K562 (cell line): ENCODE measurements at regions not wholly inside any gene's neighbourhood (a gene's known extent, or its start where the extent isn't known, plus 50 kb on each side); places are given as distances from the start of the nearest gene placed in this dataset.

Source experiments
- ATAC-seq: fragments of 200-7000 bp; cut with Tn5 transposase; 3 replicates; pipeline ENCODE4 v1.9.1; 2020; ENCODE audit warnings: moderate library complexity
- BruUV-seq: library from RNA; stranded (reverse); fragments of 400-500 nt; replicated peaks from 2 replicates; lab custom pipeline; 2021; lab: Mats Ljungman, UMichigan
- CTCF ChIA-PET: fragments of 300-600 bp; formaldehyde crosslinking; extraction: SDS; loops from one replicate; lab custom pipeline; 2021; ENCODE audit warnings: low intra/inter-chr PET ratio; lab: Yijun Ruan, JAX
- POLR2A ChIA-PET: fragments of 300-600, 350-650 bp; sonication (Branson Sonifier 250); formaldehyde crosslinking; extraction: SDS; loops from one replicate; lab custom pipeline; 2021; ENCODE audit warnings: antibody characterized with exemption, inconsistent platforms; lab: Yijun Ruan, JAX
- DNase-seq, 4 experiments: peaks; one replicate each; pipeline versions ENCODE4 v3.0.0 to v3.0.0-alpha.2; 2011 to 2018; ENCODE audit warnings: low spot score in 3 of 4, mixed read lengths in 3 of 4; ENCODE audit errors: extremely low read depth in 1 of 4
- FAIRE-seq: peaks from 2 replicates; lab custom pipeline; 2011; peaks lifted over from hg19 to GRCh38; lab: Jason Lieb, UNC
- H2AFZ ChIP-seq: 2 replicates; pipeline ENCODE4 v1.6.0; 2011; ENCODE audit warnings: low read depth, low read length, control low read depth, inconsistent platforms
- H3K27ac ChIP-seq: fragments of 200-600 bp; 3 replicates; pipeline ENCODE4 v1.8.0; 2011; ENCODE audit warnings: low read depth, mild to moderate bottlenecking, control low read depth, inconsistent platforms, low read length, moderate library complexity, mixed read lengths; ENCODE audit errors: extremely low read depth
- H3K27me3 ChIP-seq, 2 experiments: fragments of 300-600 bp in 1 of 2; 2 replicates in 1 of 2; 3 replicates in 1 of 2; pipeline versions ENCODE4 v1.6.0 to v1.8.0; 2011; ENCODE audit warnings: inconsistent platforms in 2 of 2, low read length in 2 of 2, mild to moderate bottlenecking in 1 of 2, mixed read lengths in 1 of 2, moderate library complexity in 1 of 2; ENCODE audit not compliant: control insufficient read depth in 2 of 2, insufficient read depth in 2 of 2
- H3K36me3 ChIP-seq: fragments of 300-600 bp; 3 replicates; pipeline ENCODE4 v1.8.0; 2011; ENCODE audit warnings: mild to moderate bottlenecking, low read length, inconsistent platforms; ENCODE audit not compliant: control insufficient read depth, insufficient read depth
- H3K4me1 ChIP-seq, 2 experiments: fragments of 200-600 bp in 1 of 2; replicated peaks in 1 of 2; 2 replicates in 1 of 2; 3 replicates in 1 of 2; pipeline versions ENCODE4 v1.5.1 to v1.8.0; 2011; ENCODE audit warnings: inconsistent platforms in 2 of 2, low read length in 2 of 2, mild to moderate bottlenecking in 1 of 2, mixed read lengths in 1 of 2, moderate library complexity in 1 of 2; ENCODE audit not compliant: control insufficient read depth in 2 of 2, insufficient read depth in 2 of 2
- H3K4me2 ChIP-seq: 2 replicates; pipeline ENCODE4 v1.6.1; 2011; ENCODE audit warnings: low read length, control low read depth, inconsistent platforms, mixed read lengths; ENCODE audit not compliant: insufficient read depth
- H3K4me3 ChIP-seq: fragments of 200-600 bp; sonication (generic), shearing (Covaris generic); 2 replicates; pipeline ENCODE4 v1.5.1; 2016; ENCODE audit warnings: control low read depth, inconsistent platforms
- H3K79me2 ChIP-seq: fragments of 200-600 bp; 3 replicates; pipeline ENCODE4 v1.8.0; 2011; ENCODE audit warnings: low read length, inconsistent platforms; ENCODE audit not compliant: control insufficient read depth, insufficient read depth
- H3K9ac ChIP-seq, 2 experiments: 2 replicates each; pipeline versions ENCODE4 v1.6.0 to v1.6.1; 2011; ENCODE audit warnings: low read depth in 2 of 2, low read length in 2 of 2, control low read depth in 1 of 2, inconsistent platforms in 1 of 2, mild to moderate bottlenecking in 1 of 2, mixed read lengths in 1 of 2; ENCODE audit not compliant: insufficient read depth in 1 of 2
- H3K9me1 ChIP-seq: one replicate; pipeline ENCODE4 v1.6.0; 2011; ENCODE audit warnings: inconsistent platforms, mild to moderate bottlenecking, low read length, moderate library complexity; ENCODE audit not compliant: control insufficient read depth, insufficient read depth
- H3K9me3 ChIP-seq: replicated peaks from 2 replicates; pipeline ENCODE4 v1.5.1; 2011; ENCODE audit warnings: low read depth, low read length, inconsistent platforms; ENCODE audit not compliant: control insufficient read depth, insufficient read depth
- H4K20me1 ChIP-seq: replicated peaks from 2 replicates; pipeline ENCODE4 v1.6.1; 2011; ENCODE audit warnings: low read length, inconsistent platforms, mixed read lengths; ENCODE audit not compliant: control insufficient read depth, insufficient read depth
- CBX5 ChIP-seq: IDR thresholded peaks from 2 replicates; pipeline ENCODE4 v1.6.1; 2014; ENCODE audit warnings: low read depth, borderline replicate concordance
- HBP1 ChIP-seq: fragments of 450-650 bp; formaldehyde crosslinking; IDR thresholded peaks from 2 replicates; pipeline ENCODE4 v1.4.0; 2022; ENCODE audit warnings: missing genetic modification characterization
- HDAC6 ChIP-seq: IDR thresholded peaks from 2 replicates; pipeline ENCODE4 v1.6.1; 2012; ENCODE audit warnings: low read depth, mild to moderate bottlenecking, control low read depth, inconsistent platforms, low read length, moderate library complexity
- HDAC8 ChIP-seq: fragments of 450-650 bp; IDR thresholded peaks from 2 replicates; pipeline ENCODE4 v1.6.1; 2016; ENCODE audit warnings: mild to moderate bottlenecking, missing genetic modification characterization, moderate library complexity, missing compliant biosample characterization
- MECOM ChIP-seq: fragments of 250-450 bp; sonication (Bioruptor Pico); IDR thresholded peaks from 2 replicates; pipeline ENCODE4 v1.8.0; 2022; ENCODE audit warnings: inconsistent platforms
- NELFE ChIP-seq: IDR thresholded peaks from 2 replicates; pipeline ENCODE4 v1.6.1; 2011; ENCODE audit warnings: mild to moderate bottlenecking; ENCODE audit not compliant: insufficient read depth, insufficient read length
- NRF1 ChIP-seq, 2 experiments: fragments of 450-650 bp; IDR thresholded peaks in 1 of 2; conservative IDR thresholded peaks in 1 of 2; 2 replicates each; pipeline ENCODE4 v1.6.1; 2014; ENCODE audit warnings: mild to moderate bottlenecking in 2 of 2
- PTBP1 ChIP-seq: fragments of 200-400 bp; formaldehyde crosslinking; IDR thresholded peaks from 2 replicates; pipeline ENCODE4 v1.6.1; 2017; ENCODE audit warnings: low read depth, low read length
- RBM15 ChIP-seq: fragments of 200-400 bp; formaldehyde crosslinking; IDR thresholded peaks from 2 replicates; pipeline ENCODE4 v1.6.1; 2018; ENCODE audit warnings: mild to moderate bottlenecking, low read length, moderate library complexity; ENCODE audit not compliant: insufficient read depth
- SMAD4 ChIP-seq: fragments of 250-450 bp; sonication (Bioruptor Pico); conservative IDR thresholded peaks from 2 replicates; pipeline ENCODE4 v1.8.0; 2021; ENCODE audit warnings: inconsistent platforms, mild to moderate bottlenecking, moderate library complexity
- ZNF3 ChIP-seq: fragments of 250-450 bp; sonication (Bioruptor Pico); IDR thresholded peaks from 2 replicates; pipeline ENCODE4 v1.5.0; 2021; ENCODE audit warnings: mild to moderate bottlenecking, moderate library complexity
- ZNF511 ChIP-seq: sonication (generic); formaldehyde crosslinking; IDR thresholded peaks from 2 replicates; pipeline ENCODE4 v1.8.0; 2022; ENCODE audit warnings: mild to moderate bottlenecking, missing genetic modification reagents
- ZNF668 ChIP-seq: fragments of 250-450 bp; sonication (Bioruptor Pico); IDR thresholded peaks from 2 replicates; pipeline ENCODE4 v1.8.0; 2022; ENCODE audit warnings: mild to moderate bottlenecking, inconsistent platforms
- WGBS: fragments of 100-300 bp; shearing (Covaris generic); methylation state at CpG from one replicate; pipeline ENCODE4 v1.1.6; 2016; ENCODE audit warnings: low coverage, mixed read lengths; ENCODE audit not compliant: insufficient coverage; ENCODE audit errors: missing lambda C conversion rate; 5-methylcytosine and 5-hydroxymethylcytosine counted together
- in situ Hi-C: fragments of 300-500 bp; cut with MboI; formaldehyde crosslinking; loops from 4 replicates; pipeline ENCODE4 v1.15.0; 2018; ENCODE audit warnings: inconsistent platforms, mixed read lengths
- intact Hi-C: fragments of 100-400 bp; cut with micrococcal nuclease; formaldehyde crosslinking; loops from 2 replicates; pipeline ENCODE4 v1.14.2; 2022

GRCh38 chr16:51825779-51826178 is 674.7 kb upstream of the SALL1 start:
- CTCF ChIA-PET: no interaction called here
- no peaks in the 10 kb centered on the region for H3K4me1 ChIP-seq
- 0% methylated on average over 2 of the region's 2 CpGs for WGBS
- no peaks in the 10 kb centered on the region for H4K20me1 ChIP-seq
- TF ChIP-seq HDAC8 (tag) (no peak), RBM15 (no peak), CBX5 (no peak), HDAC6 (no peak), ZNF3 (CRISPR knock-in tag) (no peak), NELFE (no peak), SMAD4 (CRISPR knock-in tag) (no peak), ZNF511 (no peak), HBP1 (CRISPR knock-in tag) (no peak), ZNF668 (CRISPR knock-in tag) (no peak), NRF1 (conservative IDR thresholded peaks at IDR 0.05 in 1 of 2, IDR thresholded peaks at IDR 0.05 in 1 of 2) (no peak), PTBP1 (no peak), MECOM (no peak)
- no peak overlapping the region for H2AFZ ChIP-seq
- H3K4me3 ChIP-seq: no peak overlapping the region
- no TSS peak for BruUV-seq
- no peaks in the 10 kb centered on the region for H3K9me3 ChIP-seq
- POLR2A ChIA-PET: no interaction called here
- no peaks in the 10 kb centered on the region for H3K9me1 ChIP-seq
- H3K27me3 ChIP-seq: no peaks in the 10 kb centered on the region
- ATAC-seq: no peak
- H3K9ac ChIP-seq: no peak overlapping the region
- H3K27ac ChIP-seq: no peak overlapping the region
- H3K4me2 ChIP-seq: no peak overlapping the region
- in situ Hi-C loops (no loop called here), intact Hi-C loops (no loop called here)
- no peak for FAIRE-seq
- no peaks in the 10 kb centered on the region for H3K79me2 ChIP-seq
- H3K36me3 ChIP-seq: no peaks in the 10 kb centered on the region
- no peak for DNase-seq
